OCI-LY7 (cell line): ENCODE measurements at regions not wholly inside any gene's neighbourhood (a gene's known extent, or its start where the extent isn't known, plus 50 kb on each side); places are given as distances from the start of the nearest gene placed in this dataset.

ENCODE experiments used
- BruUV-seq: library from RNA; stranded (reverse); fragments of 400-500 nt; replicated peaks from 2 replicates; lab custom pipeline; 2021; lab: Mats Ljungman, UMichigan
- CTCF ChIA-PET: fragments of 300-600 bp; sonication (Branson Sonifier 250); formaldehyde crosslinking; loops from one replicate; lab custom pipeline; 2022; ENCODE audit warnings: antibody characterized with exemption; ENCODE audit not compliant: unreplicated experiment; lab: Charles Lee
- POLR2A ChIA-PET: fragments of 300-600 bp; sonication (Branson Sonifier 250); formaldehyde crosslinking; loops from one replicate; lab custom pipeline; 2022; ENCODE audit warnings: antibody characterized with exemption; lab: Charles Lee
- DNase-seq: peaks from one replicate; pipeline ENCODE4 v3.0.0-alpha.2; 2015; ENCODE audit warnings: low spot score
- H2AFZ ChIP-seq: fragments of 200-600 bp; sonication (generic), shearing (Covaris generic); 2 replicates; pipeline ENCODE4 v1.6.1; 2014; ENCODE audit warnings: mild to moderate bottlenecking, antibody characterized with exemption, low read length, moderate library complexity
- H3K27ac ChIP-seq: fragments of 200-600 bp; sonication (generic); 2 replicates; pipeline ENCODE4 v1.5.1; 2014; ENCODE audit warnings: mixed run types, low read depth, mild to moderate bottlenecking, moderate library complexity, low read length, inconsistent platforms; ENCODE audit not compliant: poor library complexity, severe bottlenecking
- H3K36me3 ChIP-seq: fragments of 200-600 bp; sonication (generic); 2 replicates; pipeline ENCODE4 v1.6.1; 2014; ENCODE audit warnings: mild to moderate bottlenecking, antibody characterized with exemption, low read length, moderate library complexity, mixed read lengths; ENCODE audit not compliant: insufficient read depth
- H3K4me1 ChIP-seq: fragments of 200-600 bp; sonication (generic); 2 replicates; pipeline ENCODE4 v1.5.1; 2014; ENCODE audit warnings: mild to moderate bottlenecking, low read length; ENCODE audit not compliant: insufficient read depth, poor library complexity, severe bottlenecking
- H3K4me2 ChIP-seq: fragments of 200-600 bp; sonication (generic); 2 replicates; pipeline ENCODE4 v1.6.1; 2014; ENCODE audit warnings: mild to moderate bottlenecking, low read length
- H3K4me3 ChIP-seq: fragments of 200-600 bp; sonication (generic); 2 replicates; pipeline ENCODE4 v1.5.1; 2014; ENCODE audit warnings: mild to moderate bottlenecking, low read depth, low read length; ENCODE audit not compliant: poor library complexity, severe bottlenecking
- H3K79me2 ChIP-seq: fragments of 200-600 bp; sonication (generic); 2 replicates; pipeline ENCODE4 v1.6.1; 2016; ENCODE audit warnings: low read depth, mild to moderate bottlenecking, low read length, moderate library complexity, mixed read lengths; ENCODE audit not compliant: insufficient read depth
- H3K9me2 ChIP-seq: fragments of 200-600 bp; sonication (generic); 2 replicates; pipeline ENCODE4 v1.6.1; 2016; ENCODE audit warnings: mild to moderate bottlenecking, low read length, mixed read lengths; ENCODE audit not compliant: insufficient read depth
- H3K9me3 ChIP-seq: fragments of 200-600 bp; sonication (generic); 2 replicates; pipeline ENCODE4 v1.6.1; 2014; ENCODE audit warnings: mild to moderate bottlenecking, mixed run types, low read length, mixed read lengths
- H4K20me1 ChIP-seq: fragments of 200-600 bp; sonication (generic); 2 replicates; pipeline ENCODE4 v1.6.1; 2014; ENCODE audit warnings: mild to moderate bottlenecking, antibody characterized with exemption, low read length, moderate library complexity, mixed read lengths; ENCODE audit not compliant: insufficient read depth
- EZH2phosphoT487 ChIP-seq: fragments of 200-600 bp; sonication (generic); IDR thresholded peaks from 2 replicates; pipeline ENCODE4 v1.6.1; 2018; ENCODE audit warnings: low read depth, borderline replicate concordance, mild to moderate bottlenecking, mixed run types, antibody characterized with exemption, low read length, moderate library complexity, mixed read lengths
- intact Hi-C: fragments of 100-400 bp; cut with micrococcal nuclease; formaldehyde crosslinking; loops from one replicate; pipeline ENCODE4 v1.10.0; 2022; ENCODE audit not compliant: unreplicated experiment
- TF ChIP-seq, protein P1 (sequence below): fragments of 200-600 bp; sonication (generic); conservative IDR thresholded peaks from 2 replicates; pipeline ENCODE4 v1.5.1; 2014; ENCODE audit warnings: mild to moderate bottlenecking, antibody characterized with exemption, low read length, moderate library complexity, mixed read lengths

DNA sequence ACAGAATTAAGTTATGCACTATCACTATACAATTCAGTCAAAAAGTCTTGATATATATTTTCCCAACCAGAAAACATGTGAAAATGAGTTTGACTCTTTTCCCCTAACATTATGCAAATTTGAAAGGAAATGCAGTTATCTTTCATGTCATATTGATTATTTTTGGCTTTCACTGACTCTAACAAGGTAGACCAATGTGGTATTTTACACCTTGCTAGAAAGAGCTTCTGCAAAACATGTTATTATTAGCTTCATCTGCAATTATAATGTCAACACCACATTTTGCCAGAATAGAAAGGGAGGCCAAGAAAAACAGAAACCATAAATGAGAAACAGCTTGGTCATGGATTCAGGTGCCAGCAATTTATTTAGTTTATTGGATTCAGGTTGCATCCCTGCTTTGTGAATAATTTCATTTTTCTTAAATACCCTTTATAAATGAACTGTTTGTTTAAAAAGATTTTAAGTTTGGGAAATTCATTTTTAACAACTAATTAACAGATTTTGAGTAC lies 226.1 kb upstream of the GJE1 start:
- ChIA-PET CTCF (no interaction called here), POLR2A (interaction anchor here (0.7 kb wide), 1 partner anchor 948 kb away, joined by 4 read pairs; no protein-coding TSS in a partner anchor)
- Histone ChIP-seq H3K27ac (no peak overlapping the region), H3K4me3 (no peak overlapping the region), H4K20me1 (no peaks in the 10 kb centered on the region), H3K9me3 (no peaks in the 10 kb centered on the region), H3K4me2 (no peak overlapping the region), H3K4me1 (no peaks in the 10 kb centered on the region), H2AFZ (no peak overlapping the region), H3K9me2 (no peaks in the 10 kb centered on the region), H3K36me3 (no peaks in the 10 kb centered on the region), H3K79me2 (no peaks in the 10 kb centered on the region)
- TF ChIP-seq, protein P1, sequence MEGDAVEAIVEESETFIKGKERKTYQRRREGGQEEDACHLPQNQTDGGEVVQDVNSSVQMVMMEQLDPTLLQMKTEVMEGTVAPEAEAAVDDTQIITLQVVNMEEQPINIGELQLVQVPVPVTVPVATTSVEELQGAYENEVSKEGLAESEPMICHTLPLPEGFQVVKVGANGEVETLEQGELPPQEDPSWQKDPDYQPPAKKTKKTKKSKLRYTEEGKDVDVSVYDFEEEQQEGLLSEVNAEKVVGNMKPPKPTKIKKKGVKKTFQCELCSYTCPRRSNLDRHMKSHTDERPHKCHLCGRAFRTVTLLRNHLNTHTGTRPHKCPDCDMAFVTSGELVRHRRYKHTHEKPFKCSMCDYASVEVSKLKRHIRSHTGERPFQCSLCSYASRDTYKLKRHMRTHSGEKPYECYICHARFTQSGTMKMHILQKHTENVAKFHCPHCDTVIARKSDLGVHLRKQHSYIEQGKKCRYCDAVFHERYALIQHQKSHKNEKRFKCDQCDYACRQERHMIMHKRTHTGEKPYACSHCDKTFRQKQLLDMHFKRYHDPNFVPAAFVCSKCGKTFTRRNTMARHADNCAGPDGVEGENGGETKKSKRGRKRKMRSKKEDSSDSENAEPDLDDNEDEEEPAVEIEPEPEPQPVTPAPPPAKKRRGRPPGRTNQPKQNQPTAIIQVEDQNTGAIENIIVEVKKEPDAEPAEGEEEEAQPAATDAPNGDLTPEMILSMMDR: no peak
- no peak for TF ChIP-seq EZH2phosphoT487
- BruUV-seq: no TSS peak
- no peak for DNase-seq
- intact Hi-C loops: no loop called here

- no peaks in the 10 kb centered on the region for H3K9me2 ChIP-seq
- no peak overlapping the region for H2AFZ ChIP-seq
- H3K4me1 ChIP-seq: no peaks in the 10 kb centered on the region
- no peak for TF ChIP-seq EZH2phosphoT487
- TF ChIP-seq, protein P1: no peak
- H4K20me1 ChIP-seq: no peaks in the 10 kb centered on the region
- H3K9me3 ChIP-seq: no peaks in the 10 kb centered on the region
- no peaks in the 10 kb centered on the region for H3K79me2 ChIP-seq
- no peak overlapping the region for H3K4me2 ChIP-seq
- intact Hi-C loops: no loop called here
- H3K36me3 ChIP-seq: no peaks in the 10 kb centered on the region
- ChIA-PET CTCF (no interaction called here), POLR2A (no interaction called here)
- DNase-seq: no peak
- BruUV-seq: no TSS peak
- no peak overlapping the region for H3K27ac ChIP-seq
- no peak overlapping the region for H3K4me3 ChIP-seq
Observed at GRCh38 chr6:141890661-141891060, 242.1 kb upstream of the GJE1 start.

- TF ChIP-seq, protein P1: no peak
- no peak for TF ChIP-seq EZH2phosphoT487
- CTCF ChIA-PET: no interaction called here
- H3K27ac ChIP-seq: no peak overlapping the region
- H3K9me3 ChIP-seq: no peaks in the 10 kb centered on the region
- POLR2A ChIA-PET: no interaction called here
- no peaks in the 10 kb centered on the region for H3K79me2 ChIP-seq
- no peak for DNase-seq
- BruUV-seq: no TSS peak
- H2AFZ ChIP-seq: no peak overlapping the region
- no peaks in the 10 kb centered on the region for H4K20me1 ChIP-seq
- no peak overlapping the region for H3K4me3 ChIP-seq
- intact Hi-C loops: no loop called here
- H3K4me2 ChIP-seq: no peak overlapping the region
- no peaks in the 10 kb centered on the region for H3K4me1 ChIP-seq
- H3K9me2 ChIP-seq: no peaks in the 10 kb centered on the region
- H3K36me3 ChIP-seq: no peaks in the 10 kb centered on the region
Observed at GRCh38 chr6:141884850-141885249, 247.9 kb upstream of the GJE1 start.
